ENCODE measurements at regions not wholly inside any gene's neighbourhood (a gene's known extent, or its start where the extent isn't known, plus 50 kb on each side); places are given as distances from the start of the nearest gene placed in this dataset.

DNA sequence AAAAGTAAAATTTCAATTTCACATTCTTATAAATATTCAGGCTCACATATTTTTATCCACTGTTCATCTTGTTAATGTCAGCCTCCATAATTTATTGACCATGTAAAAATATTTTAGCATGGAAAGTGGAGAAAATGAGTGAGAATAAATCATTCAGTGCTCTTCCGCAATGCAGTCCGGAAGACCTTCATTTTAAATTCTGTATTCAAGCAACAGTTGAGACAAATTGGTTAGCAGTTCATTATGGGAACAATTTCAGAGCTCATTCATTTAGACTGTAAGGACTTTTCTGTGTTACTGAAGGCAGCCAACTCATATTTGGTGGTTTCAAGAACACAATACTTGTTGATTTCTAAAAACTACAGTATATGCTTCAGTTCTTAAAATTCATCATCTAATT lies 97.8 kb downstream of the TYW3 start:
- TF ChIP-seq POLR2A (IDR thresholded peaks at IDR 0.05; ENCODE audit: low read depth, low read length) (no peak), RCOR1 (conservative IDR thresholded peaks at IDR 0.05; ENCODE audit: low read depth, low read length) (no peak)

Measured in GM12878 (cell line).